Gastrocnemius medialis (tissue), 4 donors: ENCODE measurements at regions not wholly inside any gene's neighbourhood (a gene's known extent, or its start where the extent isn't known, plus 50 kb on each side); places are given as distances from the start of the nearest gene placed in this dataset.

Experiments
- ATAC-seq, 2 donors: fragments of 150-250 bp; one replicate each; pipeline ENCODE4 v1.9.1; 2016
- DNase-seq, 2 donors: peaks; one replicate each; pipeline ENCODE4 v3.0.0-alpha.2; 2019
- H3K27ac ChIP-seq, 4 donors: fragments of 200-600 bp; sonication (generic); 1 replicate in 1 of 4; 2 replicates in 3 of 4; pipeline ENCODE4 v1.5.1; 2016 to 2018; ENCODE audit warnings: mild to moderate bottlenecking in 2 of 4, moderate library complexity in 1 of 4
- H3K27me3 ChIP-seq, 3 donors: fragments of 200-600 bp; sonication (generic) in 2 of 3; 1 replicate in 1 of 3; 2 replicates in 2 of 3; pipeline versions ENCODE4 v1.5.1 to v1.6.0; 2016 to 2019; ENCODE audit warnings: mild to moderate bottlenecking in 1 of 3, moderate library complexity in 1 of 3
- H3K36me3 ChIP-seq, 2 donors: fragments of 200-600 bp; sonication (generic) in 1 of 2; one replicate each; pipeline ENCODE4 v1.5.1; 2017 to 2018
- H3K4me1 ChIP-seq, 2 donors: fragments of 200-600 bp; sonication (generic) in 1 of 2; one replicate each; pipeline ENCODE4 v1.5.1; 2016 to 2017; ENCODE audit warnings: mild to moderate bottlenecking in 2 of 2
- H3K4me3 ChIP-seq, 4 donors: fragments of 200-600 bp; sonication (generic) in 3 of 4; 1 replicate in 1 of 4; 2 replicates in 3 of 4; pipeline ENCODE4 v1.5.1; 2016 to 2019; ENCODE audit warnings: mild to moderate bottlenecking in 2 of 4
- H3K9me3 ChIP-seq, 3 donors: fragments of 200-600 bp; sonication (generic) in 2 of 3; 1 replicate in 1 of 3; 2 replicates in 2 of 3; pipeline ENCODE4 v1.5.1; 2016 to 2019
- CTCF ChIP-seq, 5 experiments: fragments of 450-650 bp in 3 of 5; fragments of 200-600 bp in 2 of 5; sonication (generic) in 2 of 5; IDR thresholded peaks in 4 of 5; conservative IDR thresholded peaks in 1 of 5; 1 replicate in 4 of 5; 2 replicates in 1 of 5; pipeline ENCODE4 v1.5.1; 2016 to 2019; ENCODE audit warnings: antibody characterized with exemption in 5 of 5, mild to moderate bottlenecking in 3 of 5, moderate library complexity in 3 of 5
- POLR2A ChIP-seq, 2 donors: fragments of 450-650 bp; IDR thresholded peaks; one replicate each; pipeline ENCODE4 v1.6.1; 2017; ENCODE audit warnings: antibody characterized with exemption in 2 of 2, mild to moderate bottlenecking in 2 of 2, moderate library complexity in 2 of 2
- in situ Hi-C, 4 donors: fragments of 200-750 bp; cut with MboI; loops; one replicate each; pipeline versions ENCODE4 v1.15.0 to v1.8.0; 2017; ENCODE audit warnings: low sequenced_read_pairs in 4 of 4
- intact Hi-C: fragments of 100-400 bp; cut with DNase I; formaldehyde crosslinking; loops from one replicate; pipeline ENCODE4 v1.15.1; 2023; ENCODE audit warnings: low total_unique reads

- ATAC-seq: no peak
Measured at GRCh38 chr3:74287557-74287956, 326.9 kb downstream of the CNTN3 start.

GRCh38 chr3:74282202-74282601, 332.3 kb downstream of the CNTN3 start:
- Histone ChIP-seq H3K27ac (no peak overlapping the region), H3K4me1 (no peaks in the 10 kb centered on the region), H3K4me3 (no peak overlapping the region), H3K9me3 (no peaks in the 10 kb centered on the region), H3K36me3 (no peaks in the 10 kb centered on the region), H3K27me3 (no peaks in the 10 kb centered on the region)
- ATAC-seq: no peak
- in situ Hi-C loops: no loop called here
- DNase-seq: no peak
- intact Hi-C loops: no loop called here
- no peak for TF ChIP-seq CTCF (IDR thresholded peaks at IDR 0.05 in 4 of 5, conservative IDR thresholded peaks at IDR 0.05 in 1 of 5)
- no peak for TF ChIP-seq POLR2A (IDR thresholded peaks at IDR 0.05)

More at GRCh38 chr3:74287557-74287956, 326.9 kb downstream of the CNTN3 start:
- H3K9me3 ChIP-seq: no peaks in the 10 kb centered on the region
- H3K27me3 ChIP-seq: no peaks in the 10 kb centered on the region
- TF ChIP-seq POLR2A (IDR thresholded peaks at IDR 0.05) (no peak), CTCF (IDR thresholded peaks at IDR 0.05 in 4 of 5, conservative IDR thresholded peaks at IDR 0.05 in 1 of 5) (no peak)
- DNase-seq: no peak
- H3K36me3 ChIP-seq: no peaks in the 10 kb centered on the region
- no peak overlapping the region for H3K4me3 ChIP-seq
- H3K4me1 ChIP-seq: no peaks in the 10 kb centered on the region
- no peak overlapping the region for H3K27ac ChIP-seq
- in situ Hi-C loops (no loop called here), intact Hi-C loops (no loop called here)

- TF ChIP-seq CTCF (IDR thresholded peaks at IDR 0.05 in 4 of 5, conservative IDR thresholded peaks at IDR 0.05 in 1 of 5): no peak
- TF ChIP-seq POLR2A (IDR thresholded peaks at IDR 0.05): no peak
- Histone ChIP-seq H3K9me3 (no peaks in the 10 kb centered on the region), H3K4me3 (no peak overlapping the region), H3K4me1 (no peaks in the 10 kb centered on the region), H3K27ac (no peak overlapping the region), H3K27me3 (no peaks in the 10 kb centered on the region), H3K36me3 (no peaks in the 10 kb centered on the region)
- intact Hi-C loops (no loop called here), in situ Hi-C loops (no loop called here)
- DNase-seq (no peak), ATAC-seq (no peak)
Measured at GRCh38 chr3:74281705-74282104, 332.8 kb downstream of the CNTN3 start.

GRCh38 chr3:74273555-74274402, 340.7 kb downstream of the CNTN3 start:
- intact Hi-C loops: no loop called here
- ATAC-seq (no peak), DNase-seq (no peak)
- Histone ChIP-seq H3K4me1 (no peaks in the 10 kb centered on the region), H3K9me3 (no peaks in the 10 kb centered on the region), H3K27me3 (no peaks in the 10 kb centered on the region), H3K27ac (no peak overlapping the region), H3K36me3 (no peaks in the 10 kb centered on the region), H3K4me3 (no peak overlapping the region)
- TF ChIP-seq CTCF (IDR thresholded peaks at IDR 0.05 in 4 of 5, conservative IDR thresholded peaks at IDR 0.05 in 1 of 5) (no peak), POLR2A (IDR thresholded peaks at IDR 0.05) (no peak)
- in situ Hi-C loops: no loop called here
